HG03558 (cell line): ENCODE measurements at regions not wholly inside any gene's neighbourhood (a gene's known extent, or its start where the extent isn't known, plus 50 kb on each side); places are given as distances from the start of the nearest gene placed in this dataset.

Experiments used
- ATAC-seq: cut with Tn5 transposase; IDR thresholded peaks from one replicate; pipeline ENCODE4 v1.9.1; 2021; ENCODE audit warnings: moderate number of reproducible peaks; ENCODE audit not compliant: unreplicated experiment; ENCODE audit errors: extremely low read depth

DNA sequence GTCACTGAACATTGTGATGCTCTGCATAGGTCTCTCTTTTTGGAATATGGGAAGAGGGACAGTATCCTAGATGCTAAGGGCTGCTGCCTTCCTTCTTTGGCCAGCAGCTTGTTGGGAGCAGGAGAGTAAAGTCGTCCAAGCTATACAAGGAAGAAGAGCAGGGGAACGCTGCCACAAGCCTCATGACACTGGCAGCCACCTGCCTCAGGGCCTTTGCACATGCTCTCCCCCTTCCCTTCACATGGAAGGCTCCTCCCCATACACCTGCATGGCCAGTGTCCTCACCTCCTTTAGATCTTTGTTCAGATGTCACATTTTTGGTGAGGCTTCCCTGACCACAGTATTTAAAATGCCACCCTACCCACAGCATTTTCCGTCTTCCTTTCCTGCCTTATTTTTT, 78.1 kb upstream of the CRHR1 start:
- ATAC-seq = no peak

DNA sequence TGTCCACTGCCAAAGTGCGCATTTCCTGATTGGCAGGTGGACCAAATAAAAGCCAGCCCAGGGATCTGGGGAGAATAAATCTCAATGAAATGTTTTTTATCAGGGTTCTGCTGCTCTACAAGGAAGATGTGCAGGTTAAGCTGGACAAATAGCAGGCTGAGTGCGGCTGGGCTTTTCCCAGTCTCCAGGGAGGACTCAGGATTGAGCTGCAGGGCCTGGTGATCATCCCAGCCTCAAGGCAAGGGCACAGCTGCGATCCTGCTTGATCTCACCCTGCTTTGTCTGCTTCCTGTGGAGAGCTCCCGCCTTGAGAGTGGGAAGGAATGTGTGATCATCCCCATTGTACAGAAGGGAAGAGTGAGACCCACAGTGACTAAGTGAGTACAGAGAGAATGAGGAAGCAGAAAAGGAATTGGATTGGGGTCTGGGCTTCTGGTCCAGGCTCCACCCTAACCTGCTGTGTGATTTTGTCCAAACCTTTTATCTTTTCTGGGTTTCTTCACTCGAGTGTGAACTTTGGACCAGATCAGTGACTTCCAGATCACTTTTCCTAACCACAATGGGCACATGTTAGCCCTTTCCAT, 75.3 kb upstream of the CRHR1 start:
- no peak for ATAC-seq

DNA sequence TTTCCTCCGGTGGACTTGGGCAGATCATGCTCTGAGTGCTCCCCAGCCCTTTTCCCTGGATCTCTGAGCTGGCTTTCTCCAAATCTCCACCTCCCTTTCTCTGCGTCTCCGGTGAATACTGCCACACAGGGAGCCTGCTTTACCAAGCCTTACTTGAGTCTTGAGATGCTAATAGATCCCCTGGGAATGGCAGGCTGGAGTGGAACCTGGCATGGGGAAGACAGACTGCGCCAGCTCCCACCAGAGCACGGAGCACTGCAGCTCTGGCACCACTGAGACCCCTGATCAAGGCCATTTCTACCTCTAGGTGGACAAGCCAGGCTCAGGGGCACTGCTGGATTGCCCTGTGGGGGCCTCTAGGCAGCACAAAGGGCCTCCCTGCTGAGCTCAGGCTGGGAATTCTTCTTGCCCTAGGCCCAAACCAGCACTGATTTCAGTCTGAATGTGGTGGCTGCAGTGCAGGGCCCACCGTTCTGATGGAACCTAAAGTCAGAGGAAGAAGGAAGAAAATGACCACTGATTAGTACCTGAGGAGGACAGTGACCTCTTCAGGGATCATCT, 74.3 kb upstream of the CRHR1 start:
- no peak for ATAC-seq

DNA sequence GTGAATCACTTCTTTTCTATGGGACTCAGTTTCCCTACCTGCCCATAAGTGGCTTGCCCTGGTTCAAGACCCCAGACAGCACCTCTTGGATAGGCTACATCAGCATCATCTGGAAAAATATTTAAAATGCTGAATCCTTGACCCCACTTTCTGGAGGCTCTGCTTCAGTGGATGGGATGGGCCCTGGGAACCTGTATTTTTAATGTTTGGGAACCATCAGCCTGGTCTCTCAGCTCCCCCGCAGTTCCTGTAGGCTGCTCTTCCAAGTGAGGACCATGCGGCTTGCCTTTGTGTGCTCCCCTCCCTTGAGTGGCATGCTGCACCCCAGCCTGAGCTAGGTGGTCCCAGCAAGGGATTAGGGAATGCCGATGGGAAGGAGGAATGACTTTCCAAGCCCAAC, 68.3 kb upstream of the CRHR1 start:
- no peak for ATAC-seq

DNA sequence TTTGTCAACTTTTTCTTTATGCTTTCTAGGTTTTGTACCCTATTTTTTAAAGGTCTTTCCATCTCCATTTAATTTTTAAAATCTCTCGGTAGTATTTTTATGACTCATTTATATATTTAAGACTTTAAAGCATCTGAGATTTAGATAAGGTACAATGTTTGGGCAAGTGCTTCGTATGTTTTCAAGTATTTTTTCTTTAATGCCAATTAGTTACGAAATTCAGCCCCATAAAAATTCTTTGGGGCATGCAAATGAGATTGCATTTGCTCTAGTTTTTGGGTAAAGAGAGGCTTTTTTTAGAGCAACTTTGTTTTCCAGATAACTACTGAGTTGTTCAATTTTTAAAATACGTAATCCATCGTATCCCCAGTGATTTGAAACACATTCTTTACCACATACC, 65.3 kb upstream of the CRHR1 start:
- ATAC-seq = no peak

DNA sequence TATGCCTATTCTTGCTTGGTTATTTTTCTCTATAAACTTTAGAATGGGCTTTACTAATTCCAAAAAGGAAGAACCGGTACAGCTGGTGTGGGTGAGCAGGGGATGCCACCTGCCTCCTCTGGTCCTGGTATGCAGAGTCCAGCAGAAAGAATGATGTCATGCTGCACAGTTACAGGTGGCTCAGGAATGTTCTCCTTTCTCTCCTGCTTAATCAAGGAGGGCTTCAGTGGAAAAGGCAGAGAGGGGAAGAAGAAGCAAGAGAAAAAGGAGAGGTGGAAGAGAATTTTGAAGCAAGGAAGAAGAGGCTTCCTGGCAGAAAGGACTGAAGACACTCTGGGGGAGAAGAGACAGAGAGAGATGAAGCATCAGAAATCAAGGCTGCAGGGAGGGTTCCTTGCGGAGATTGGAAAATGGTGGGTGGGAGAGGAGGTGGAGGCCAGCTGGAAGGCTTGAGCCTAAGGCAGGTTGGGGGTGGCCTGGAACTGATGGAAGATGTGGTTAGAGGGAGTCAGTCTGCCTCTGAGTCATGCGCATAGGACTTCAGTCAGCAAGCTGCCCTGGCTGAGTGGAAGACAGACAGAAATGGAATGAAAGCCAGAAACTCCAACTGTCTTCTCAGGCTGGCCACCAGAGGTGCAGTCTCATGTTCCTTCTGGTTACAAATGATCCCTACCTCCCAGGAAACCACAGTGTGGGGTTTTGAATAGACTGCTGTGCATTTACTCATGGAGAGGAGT, 64.6 kb upstream of the CRHR1 start:
- ATAC-seq = no peak

DNA sequence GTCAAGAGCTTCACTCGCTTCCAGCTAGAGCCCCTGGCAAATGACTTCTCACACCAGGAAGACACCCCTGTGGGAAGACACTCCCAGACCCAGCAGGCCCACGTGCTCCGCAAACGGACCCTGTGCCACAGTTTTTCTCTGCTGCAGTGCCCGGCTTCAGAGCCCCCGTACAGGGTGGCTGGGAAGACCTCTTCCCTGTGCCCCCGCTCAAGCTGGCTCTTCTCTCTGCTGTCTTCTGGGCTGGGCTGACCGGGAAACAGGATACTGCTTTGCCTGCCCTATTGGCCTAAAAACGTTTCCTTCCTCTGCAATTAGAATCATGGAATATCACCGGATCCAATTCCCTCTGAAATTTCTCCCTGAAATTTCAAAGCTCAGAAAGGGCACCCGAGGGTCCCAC, 63.7 kb upstream of the CRHR1 start:
- no peak for ATAC-seq

DNA sequence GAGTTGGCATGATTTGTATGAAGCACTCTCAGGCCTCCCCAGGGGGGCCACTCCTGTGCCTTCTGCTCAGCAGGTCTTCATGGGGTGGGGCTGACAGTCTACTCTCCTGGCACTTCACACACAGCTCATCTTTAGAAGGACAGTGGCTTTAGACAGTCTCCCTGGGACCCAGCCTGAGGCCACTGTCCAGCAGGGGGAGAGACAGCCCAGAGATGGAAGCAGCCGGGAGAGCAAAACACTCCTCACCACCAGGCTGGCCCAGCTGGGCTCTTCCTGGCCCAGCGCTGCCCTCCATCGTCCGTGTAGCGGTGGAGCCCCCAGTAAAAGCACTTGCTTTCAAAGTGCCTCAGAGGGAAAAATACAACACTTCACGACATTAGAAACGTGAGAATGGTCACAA, 62.0 kb upstream of the CRHR1 start:
- no peak for ATAC-seq

DNA sequence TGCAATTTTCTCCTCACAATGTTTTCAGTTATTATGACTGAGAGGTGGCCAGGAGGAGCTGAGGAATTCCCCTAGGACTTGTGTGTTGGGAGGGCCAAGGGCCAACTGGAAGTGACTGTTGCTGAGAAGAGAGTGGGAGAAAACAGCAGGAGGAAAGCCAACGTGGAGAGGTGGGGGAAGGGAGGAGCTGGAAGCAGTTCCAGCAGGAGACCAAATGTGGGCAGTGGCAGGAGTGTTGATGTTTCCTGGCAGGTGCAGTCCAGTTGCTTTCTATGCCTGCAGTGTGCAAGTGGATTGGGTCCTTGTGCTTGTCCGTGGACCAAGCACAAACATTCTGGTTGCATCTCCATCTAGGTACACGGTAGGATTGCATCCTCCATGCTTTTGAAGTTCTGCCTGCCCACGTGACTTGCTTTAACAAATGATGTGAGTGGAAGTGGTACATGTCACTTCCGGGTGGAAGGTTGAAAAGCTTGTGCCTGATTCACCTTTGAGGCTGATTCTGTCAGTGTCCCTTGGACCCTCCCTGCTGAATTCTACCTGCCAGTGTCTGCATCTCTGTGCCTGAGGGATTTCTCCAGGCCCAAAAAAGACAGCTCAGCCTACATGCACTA, 54.7 kb upstream of the CRHR1 start:
- no peak for ATAC-seq

DNA sequence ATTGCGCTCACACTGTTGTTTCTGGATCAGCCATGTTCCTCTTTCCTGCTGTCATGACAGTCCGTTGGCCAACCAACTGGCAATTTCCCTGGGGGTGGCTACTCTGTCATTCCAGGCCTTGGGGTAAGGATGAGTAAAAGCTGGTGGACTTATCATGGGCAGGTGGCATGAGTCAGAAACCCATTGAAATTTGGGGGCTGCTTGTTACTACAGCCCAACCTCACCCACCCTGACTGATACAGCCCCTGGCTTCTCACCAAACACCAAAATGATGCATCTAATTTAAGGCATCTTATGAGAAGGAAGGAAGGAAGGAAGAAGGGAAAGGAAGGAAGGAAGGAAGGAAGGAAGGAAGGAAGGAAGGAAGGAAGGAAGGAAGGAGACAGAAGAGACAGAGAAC, 53.9 kb upstream of the CRHR1 start:
- ATAC-seq = no peak

DNA sequence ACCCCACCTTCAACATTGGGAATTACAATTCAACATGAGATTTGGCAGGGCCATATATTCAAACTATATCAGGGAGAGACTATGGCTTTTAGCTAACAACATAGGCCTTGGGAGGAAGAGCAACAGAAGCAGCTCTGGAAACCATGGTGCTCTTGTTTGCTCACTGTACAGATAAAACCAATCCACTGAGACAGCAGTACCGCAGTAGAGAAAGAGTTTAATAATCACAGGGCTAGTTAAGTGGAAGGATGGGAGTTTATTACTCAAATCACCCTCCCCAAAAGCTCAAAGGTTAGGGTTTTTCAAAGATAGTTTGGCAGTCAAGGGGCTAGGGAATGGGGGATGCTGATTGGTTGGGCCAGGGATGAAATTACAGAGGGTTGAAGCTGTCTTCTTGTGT, 52.7 kb upstream of the CRHR1 start:
- no peak for ATAC-seq

DNA sequence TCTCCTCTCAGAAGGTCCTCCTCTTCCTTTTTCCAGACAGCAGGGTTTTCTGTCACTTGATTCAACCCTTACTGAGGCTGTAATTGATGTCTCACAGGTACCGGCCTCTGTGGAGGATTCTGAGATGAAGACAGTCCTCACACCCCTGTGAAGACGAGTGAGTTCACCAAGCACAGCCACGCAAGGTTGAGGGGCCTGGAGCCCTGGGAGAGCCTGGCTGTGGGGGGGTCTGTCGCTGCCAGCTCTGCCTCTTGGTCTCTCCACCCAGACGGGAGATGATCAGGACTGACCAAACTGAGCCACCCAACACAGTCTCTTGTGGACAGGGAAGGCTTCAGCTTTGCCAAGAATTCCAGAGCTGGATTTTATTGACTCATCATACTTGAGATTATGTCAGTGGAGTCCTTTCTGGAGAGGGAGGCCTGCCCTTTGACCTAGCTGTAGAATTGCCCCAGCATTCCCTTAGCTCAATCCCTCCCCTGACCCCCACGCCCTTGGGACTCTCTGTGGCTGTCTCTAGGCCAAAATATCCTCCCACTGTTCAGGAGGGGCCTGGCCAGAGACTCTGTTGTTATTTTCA, 51.1 kb upstream of the CRHR1 start:
- ATAC-seq = no peak

DNA sequence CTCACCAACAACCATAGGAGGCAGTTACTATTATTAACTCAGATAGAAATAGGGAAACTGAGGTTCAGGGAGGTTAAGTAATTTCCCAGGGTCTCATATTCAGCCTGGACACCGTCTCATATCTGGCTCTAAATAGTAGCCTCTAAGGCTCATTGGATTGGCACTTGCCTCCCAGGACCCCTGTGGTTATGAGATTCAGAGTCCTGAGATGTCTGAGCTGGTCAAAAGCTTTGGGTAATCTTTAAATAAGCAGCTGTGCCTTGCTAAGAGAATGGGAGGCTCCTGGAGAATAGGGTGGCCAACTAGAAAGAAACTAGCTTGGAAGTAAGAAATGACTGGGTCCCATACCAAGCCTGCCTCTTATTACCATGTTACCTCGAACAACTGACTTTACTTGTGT, 50.3 kb upstream of the CRHR1 start:
- ATAC-seq = no peak
